ENCODE measurements at regions not wholly inside any gene's neighbourhood (a gene's known extent, or its start where the extent isn't known, plus 50 kb on each side); places are given as distances from the start of the nearest gene placed in this dataset.

DNA sequence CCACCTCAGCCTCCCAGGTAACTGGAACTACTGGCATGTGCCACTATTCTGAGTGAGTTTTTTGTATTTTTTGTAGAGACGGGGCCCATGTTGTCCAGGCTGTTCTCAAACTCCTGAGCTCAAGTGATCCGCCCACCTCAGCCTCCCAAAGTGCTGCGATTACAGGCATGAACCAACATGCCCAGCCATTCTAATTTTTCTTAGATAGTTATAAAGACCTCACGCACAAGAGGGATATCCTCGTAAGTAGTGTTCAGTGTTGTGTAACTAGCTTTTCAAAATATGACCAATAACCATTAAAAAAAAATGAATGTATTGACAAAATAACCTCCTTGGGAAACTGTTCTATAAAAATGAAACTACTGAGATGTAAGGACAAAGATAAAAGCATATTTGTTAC lies 90.5 kb upstream of the FERD3L start:
- H3K27me3 ChIP-seq (ENCODE audit: low read length): no peaks in the 10 kb centered on the region
- H3K36me3 ChIP-seq (ENCODE audit: low read depth, low read length): no peaks in the 10 kb centered on the region
- no peak overlapping the region for H3K27ac ChIP-seq (ENCODE audit: low read length)
- H3K79me2 ChIP-seq (ENCODE audit: low read length): no peaks in the 10 kb centered on the region
- CTCF ChIA-PET: no interaction called here
- H3K4me2 ChIP-seq (ENCODE audit: low read length): no peak overlapping the region
- no peaks in the 10 kb centered on the region for H4K20me1 ChIP-seq (ENCODE audit: low read length)
- no peaks in the 10 kb centered on the region for H3F3A ChIP-seq (ENCODE audit: low read length, unreplicated experiment)
- ATAC-seq: no peak
- no TSS peak for BruUV-seq (replicated peaks)
- no peak overlapping the region for H2AFZ ChIP-seq (ENCODE audit: low read length)
- POLR2A ChIA-PET (ENCODE audit: unreplicated experiment): no interaction called here
- no peak overlapping the region for H3K4me3 ChIP-seq (ENCODE audit: low read length)
- no peaks in the 10 kb centered on the region for H3K9me3 ChIP-seq (ENCODE audit: low read length)
- intact Hi-C loops (cut with micrococcal nuclease): no loop called here
- TF ChIP-seq, protein P1, sequence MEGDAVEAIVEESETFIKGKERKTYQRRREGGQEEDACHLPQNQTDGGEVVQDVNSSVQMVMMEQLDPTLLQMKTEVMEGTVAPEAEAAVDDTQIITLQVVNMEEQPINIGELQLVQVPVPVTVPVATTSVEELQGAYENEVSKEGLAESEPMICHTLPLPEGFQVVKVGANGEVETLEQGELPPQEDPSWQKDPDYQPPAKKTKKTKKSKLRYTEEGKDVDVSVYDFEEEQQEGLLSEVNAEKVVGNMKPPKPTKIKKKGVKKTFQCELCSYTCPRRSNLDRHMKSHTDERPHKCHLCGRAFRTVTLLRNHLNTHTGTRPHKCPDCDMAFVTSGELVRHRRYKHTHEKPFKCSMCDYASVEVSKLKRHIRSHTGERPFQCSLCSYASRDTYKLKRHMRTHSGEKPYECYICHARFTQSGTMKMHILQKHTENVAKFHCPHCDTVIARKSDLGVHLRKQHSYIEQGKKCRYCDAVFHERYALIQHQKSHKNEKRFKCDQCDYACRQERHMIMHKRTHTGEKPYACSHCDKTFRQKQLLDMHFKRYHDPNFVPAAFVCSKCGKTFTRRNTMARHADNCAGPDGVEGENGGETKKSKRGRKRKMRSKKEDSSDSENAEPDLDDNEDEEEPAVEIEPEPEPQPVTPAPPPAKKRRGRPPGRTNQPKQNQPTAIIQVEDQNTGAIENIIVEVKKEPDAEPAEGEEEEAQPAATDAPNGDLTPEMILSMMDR (conservative IDR thresholded peaks at IDR 0.05; ENCODE audit: low read depth, low read length): no peak
- TF ChIP-seq EZH2 (IDR thresholded peaks at IDR 0.05; ENCODE audit: low read length, unreplicated experiment) (no peak), EZH2phosphoT487 (IDR thresholded peaks at IDR 0.05; ENCODE audit: borderline replicate concordance, low read length) (no peak)
- no peak for DNase-seq
- H3K4me1 ChIP-seq (ENCODE audit: insufficient read depth, low read length): no peaks in the 10 kb centered on the region
- H3K9me2 ChIP-seq (replicated peaks; ENCODE audit: low read length): no peaks in the 10 kb centered on the region
- no peak overlapping the region for H3K9ac ChIP-seq (ENCODE audit: low read length)

DNA sequence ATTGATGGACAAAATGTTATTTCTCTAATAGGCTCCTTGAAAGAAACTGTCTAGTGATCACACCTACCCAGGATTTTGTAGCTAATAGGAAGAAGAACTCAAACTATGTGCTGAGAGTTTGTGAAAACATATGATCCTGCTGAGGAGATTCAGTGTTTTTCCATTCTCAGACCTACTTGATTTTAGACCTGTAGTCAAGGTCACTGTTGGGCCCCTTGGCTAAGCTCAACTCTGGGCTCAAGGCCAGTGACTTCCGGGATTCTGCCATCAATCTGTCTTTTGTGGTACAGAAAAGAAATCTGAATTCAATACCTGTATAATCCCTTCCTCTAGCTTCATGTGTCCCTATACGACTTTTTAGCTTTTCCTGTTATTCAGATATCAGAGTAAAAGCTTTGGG lies 79.7 kb upstream of the FERD3L start:
- H3K9ac ChIP-seq (ENCODE audit: low read length): no peak overlapping the region
- no peak overlapping the region for H3K4me3 ChIP-seq (ENCODE audit: low read length)
- no peak overlapping the region for H2AFZ ChIP-seq (ENCODE audit: low read length)
- POLR2A ChIA-PET (ENCODE audit: unreplicated experiment): no interaction called here
- H3K36me3 ChIP-seq (ENCODE audit: low read depth, low read length): no peaks in the 10 kb centered on the region
- no peaks in the 10 kb centered on the region for H3K9me2 ChIP-seq (replicated peaks; ENCODE audit: low read length)
- intact Hi-C loops (cut with micrococcal nuclease): loop anchor here (5.0 kb wide), 1 partner anchor 167 kb away; no protein-coding TSS in a partner anchor
- no TSS peak for BruUV-seq (replicated peaks)
- no peak overlapping the region for H3K4me2 ChIP-seq (ENCODE audit: low read length)
- DNase-seq: no peak
- H4K20me1 ChIP-seq (ENCODE audit: low read length): no peaks in the 10 kb centered on the region
- H3K27ac ChIP-seq (ENCODE audit: low read length): no peak overlapping the region
- H3K79me2 ChIP-seq (ENCODE audit: low read length): no peaks in the 10 kb centered on the region
- H3K4me1 ChIP-seq (ENCODE audit: insufficient read depth, low read length): no peaks in the 10 kb centered on the region
- CTCF ChIA-PET: no interaction called here
- TF ChIP-seq, protein P1 (conservative IDR thresholded peaks at IDR 0.05; ENCODE audit: low read depth, low read length): no peak
- TF ChIP-seq EZH2phosphoT487 (IDR thresholded peaks at IDR 0.05; ENCODE audit: borderline replicate concordance, low read length) (no peak), EZH2 (IDR thresholded peaks at IDR 0.05; ENCODE audit: low read length, unreplicated experiment) (no peak)
- ATAC-seq: no peak
- H3K27me3 ChIP-seq (ENCODE audit: low read length): no peaks in the 10 kb centered on the region
- no peaks in the 10 kb centered on the region for H3F3A ChIP-seq (ENCODE audit: low read length, unreplicated experiment)
- no peaks in the 10 kb centered on the region for H3K9me3 ChIP-seq (ENCODE audit: low read length)

- H3K27ac ChIP-seq (ENCODE audit: low read length): no peak overlapping the region
- ATAC-seq: peak; percentile 92
- intact Hi-C loops (cut with micrococcal nuclease): loop anchor here (1.0 to 5.0 kb wide), 2 partner anchors 69 to 77 kb away; no protein-coding TSS in a partner anchor
- ChIA-PET CTCF (no interaction called here), POLR2A (ENCODE audit: unreplicated experiment) (no interaction called here)
- H3K79me2 ChIP-seq (ENCODE audit: low read length): no peaks in the 10 kb centered on the region
- H3K4me2 ChIP-seq (ENCODE audit: low read length): no peak overlapping the region
- TF ChIP-seq EZH2phosphoT487 (IDR thresholded peaks at IDR 0.05; ENCODE audit: borderline replicate concordance, low read length): no peak
- TF ChIP-seq, protein P1 (conservative IDR thresholded peaks at IDR 0.05; ENCODE audit: low read depth, low read length): no peak
- no peak for TF ChIP-seq EZH2 (IDR thresholded peaks at IDR 0.05; ENCODE audit: low read length, unreplicated experiment)
- H3K27me3 ChIP-seq (ENCODE audit: low read length): no peaks in the 10 kb centered on the region
- H3K9me2 ChIP-seq (replicated peaks; ENCODE audit: low read length): no peaks in the 10 kb centered on the region
- no peak overlapping the region for H2AFZ ChIP-seq (ENCODE audit: low read length)
- no peak overlapping the region for H3K9ac ChIP-seq (ENCODE audit: low read length)
- no peaks in the 10 kb centered on the region for H3F3A ChIP-seq (ENCODE audit: low read length, unreplicated experiment)
- no TSS peak for BruUV-seq (replicated peaks)
- no peaks in the 10 kb centered on the region; the same call in 1 of the 2 replicates for H3K4me1 ChIP-seq (ENCODE audit: insufficient read depth, low read length)
- no peaks in the 10 kb centered on the region for H3K9me3 ChIP-seq (ENCODE audit: low read length)
- H3K4me3 ChIP-seq (ENCODE audit: low read length): no peak overlapping the region
- H4K20me1 ChIP-seq (ENCODE audit: low read length): no peaks in the 10 kb centered on the region
- peak; percentile 49 for DNase-seq
- no peaks in the 10 kb centered on the region for H3K36me3 ChIP-seq (ENCODE audit: low read depth, low read length)
Observed at GRCh38 chr7:19215412-19215811, 70.2 kb upstream of the FERD3L start.

All from PC-3 (cell line).